DOHH2 (cell line): ENCODE measurements at regions not wholly inside any gene's neighbourhood (a gene's known extent, or its start where the extent isn't known, plus 50 kb on each side); places are given as distances from the start of the nearest gene placed in this dataset.

Experiments used
- H3F3A ChIP-seq: fragments of 200-600 bp; sonication (generic), shearing (Covaris generic); 2 replicates; pipeline ENCODE4 v1.6.0; 2016; ENCODE audit warnings: antibody characterized with exemption, mild to moderate bottlenecking; ENCODE audit not compliant: control insufficient read depth, insufficient read depth
- H3K27ac ChIP-seq: fragments of 200-600 bp; sonication (generic); 2 replicates; pipeline ENCODE4 v1.5.1; 2014; ENCODE audit warnings: low read depth, mild to moderate bottlenecking, low read length, moderate library complexity
- H3K27me3 ChIP-seq: fragments of 200-600 bp; sonication (generic); 2 replicates; pipeline ENCODE4 v1.6.1; 2014; ENCODE audit warnings: mild to moderate bottlenecking, low read length, mixed read lengths; ENCODE audit not compliant: control insufficient read depth
- H3K36me3 ChIP-seq: fragments of 200-600 bp; sonication (generic); 2 replicates; pipeline ENCODE4 v1.6.1; 2014; ENCODE audit warnings: mild to moderate bottlenecking, low read length, moderate library complexity, mixed read lengths; ENCODE audit not compliant: control insufficient read depth
- H3K4me1 ChIP-seq: fragments of 200-600 bp; sonication (generic); 2 replicates; pipeline ENCODE4 v1.6.1; 2014; ENCODE audit warnings: mild to moderate bottlenecking, low read length, mixed read lengths; ENCODE audit not compliant: control insufficient read depth
- H3K4me2 ChIP-seq: fragments of 200-600 bp; sonication (generic); 2 replicates; pipeline ENCODE4 v1.6.0; 2014; ENCODE audit warnings: mild to moderate bottlenecking, low read length, moderate library complexity
- H3K4me3 ChIP-seq: fragments of 200-600 bp; sonication (generic); 2 replicates; pipeline ENCODE4 v1.5.1; 2014; ENCODE audit warnings: mild to moderate bottlenecking, low read length, mixed read lengths
- H3K79me2 ChIP-seq: fragments of 200-600 bp; sonication (generic); 2 replicates; pipeline ENCODE4 v1.6.1; 2014; ENCODE audit warnings: mild to moderate bottlenecking, low read length, mixed read lengths; ENCODE audit not compliant: control insufficient read depth
- H3K9me2 ChIP-seq: fragments of 200-600 bp; sonication (generic); replicated peaks from 2 replicates; pipeline ENCODE4 v1.6.1; 2014; ENCODE audit warnings: mild to moderate bottlenecking, low read length, mixed read lengths; ENCODE audit not compliant: control insufficient read depth
- H3K9me3 ChIP-seq: fragments of 200-600 bp; sonication (generic); 2 replicates; pipeline ENCODE4 v1.6.1; 2014; ENCODE audit warnings: antibody characterized with exemption, low read length, mixed read lengths; ENCODE audit not compliant: control insufficient read depth, insufficient read depth
- H4K20me1 ChIP-seq: fragments of 200-600 bp; sonication (generic); 2 replicates; pipeline ENCODE4 v1.6.0; 2014; ENCODE audit warnings: low read depth, mild to moderate bottlenecking, antibody characterized with exemption, low read length, moderate library complexity; ENCODE audit not compliant: control insufficient read depth, insufficient read depth
- CTCF ChIP-seq: fragments of 200-600 bp; sonication (generic); IDR thresholded peaks from one replicate; pipeline ENCODE4 v1.5.1; 2014; ENCODE audit warnings: antibody characterized with exemption, mild to moderate bottlenecking, low read depth, low read length; ENCODE audit not compliant: poor library complexity, severe bottlenecking
- EZH2phosphoT487 ChIP-seq: fragments of 200-600 bp; sonication (generic); IDR thresholded peaks from 2 replicates; pipeline ENCODE4 v1.6.1; 2017; ENCODE audit warnings: borderline replicate concordance, mild to moderate bottlenecking, antibody characterized with exemption, low read length, moderate library complexity, mixed read lengths

- Histone ChIP-seq H3K4me2 (no peak overlapping the region), H3K4me1 (no peaks in the 10 kb centered on the region), H3F3A (no peaks in the 10 kb centered on the region)
Measured at GRCh38 chr4:164621886-164622521, 131.9 kb upstream of the SMIM31 start.

GRCh38 chr4:164623099-164623498, 130.8 kb upstream of the SMIM31 start:
- Histone ChIP-seq H4K20me1 (no peaks in the 10 kb centered on the region), H3K9me3 (no peaks in the 10 kb centered on the region), H3K27me3 (no peaks in the 10 kb centered on the region), H3K4me3 (no peak overlapping the region), H3K27ac (no peak overlapping the region), H3K4me1 (no peaks in the 10 kb centered on the region), H3K36me3 (no peaks in the 10 kb centered on the region), H3K9me2 (no peaks in the 10 kb centered on the region), H3K79me2 (no peaks in the 10 kb centered on the region), H3K4me2 (no peak overlapping the region), H3F3A (no peaks in the 10 kb centered on the region)
- TF ChIP-seq EZH2phosphoT487 (no peak), CTCF (no peak)

More at GRCh38 chr4:164621886-164622521, 131.9 kb upstream of the SMIM31 start:
- H3K4me3 ChIP-seq = no peak overlapping the region
- no peaks in the 10 kb centered on the region for H3K27me3 ChIP-seq
- H3K9me2 ChIP-seq = no peaks in the 10 kb centered on the region
- H4K20me1 ChIP-seq = no peaks in the 10 kb centered on the region
- H3K27ac ChIP-seq = no peak overlapping the region
- no peaks in the 10 kb centered on the region for H3K9me3 ChIP-seq
- TF ChIP-seq EZH2phosphoT487 = no peak
- no peak for TF ChIP-seq CTCF
- no peaks in the 10 kb centered on the region for H3K79me2 ChIP-seq
- H3K36me3 ChIP-seq = no peaks in the 10 kb centered on the region

- H3K9me2 ChIP-seq = no peaks in the 10 kb centered on the region
- no peaks in the 10 kb centered on the region for H3K36me3 ChIP-seq
- H3K4me3 ChIP-seq = no peak overlapping the region
- TF ChIP-seq EZH2phosphoT487 (no peak), CTCF (no peak)
- no peaks in the 10 kb centered on the region for H3K79me2 ChIP-seq
- H3K27me3 ChIP-seq = no peaks in the 10 kb centered on the region
- H3K4me1 ChIP-seq = no peaks in the 10 kb centered on the region
- H3K9me3 ChIP-seq = no peaks in the 10 kb centered on the region
- no peak overlapping the region for H3K27ac ChIP-seq
- no peak overlapping the region for H3K4me2 ChIP-seq
- no peaks in the 10 kb centered on the region for H4K20me1 ChIP-seq
- H3F3A ChIP-seq = no peaks in the 10 kb centered on the region
Measured at GRCh38 chr4:164639001-164639400, 114.9 kb upstream of the SMIM31 start.
